HEK293 (cell line): ENCODE measurements at regions not wholly inside any gene's neighbourhood (a gene's known extent, or its start where the extent isn't known, plus 50 kb on each side); places are given as distances from the start of the nearest gene placed in this dataset.

ENCODE experiments used
- CTCF ChIA-PET: fragments of 350-600 bp; formaldehyde crosslinking; extraction: SDS; loops from one replicate; lab custom pipeline; 2021; ENCODE audit warnings: antibody characterized with exemption; lab: Yijun Ruan, JAX
- POLR2A ChIA-PET: fragments of 300-600 bp; formaldehyde crosslinking; extraction: SDS; loops from one replicate; lab custom pipeline; 2020; ENCODE audit warnings: antibody characterized with exemption, inconsistent platforms; lab: Yijun Ruan, JAX
- H3K27ac ChIP-seq: fragments of 200-500 bp; sonication (Bioruptor generic); 2 replicates; pipeline ENCODE4 v1.5.1; 2014; ENCODE audit warnings: low read depth, low read length, control low read depth, inconsistent platforms; ENCODE audit errors: extremely low read depth
- H3K36me3 ChIP-seq, 2 experiments: fragments of 200-500 bp in 1 of 2; sonication (Bioruptor generic) in 1 of 2; 1 replicate in 1 of 2; 2 replicates in 1 of 2; pipeline ENCODE4 v1.5.1; 2014 to 2017; ENCODE audit warnings: inconsistent platforms in 2 of 2, low read length in 2 of 2; ENCODE audit not compliant: control insufficient read depth in 2 of 2, insufficient read depth in 1 of 2
- H3K4me1 ChIP-seq: fragments of 200-500 bp; sonication (Bioruptor generic); 2 replicates; pipeline ENCODE4 v1.5.1; 2014; ENCODE audit warnings: mild to moderate bottlenecking, low read length, inconsistent platforms; ENCODE audit not compliant: control insufficient read depth, insufficient read depth
- H3K4me3 ChIP-seq: 2 replicates; pipeline ENCODE4 v1.5.1; 2011; ENCODE audit warnings: low read depth, mild to moderate bottlenecking, control low read depth, low read length, moderate library complexity
- H3K9me3 ChIP-seq: fragments of 200-500 bp; sonication (Bioruptor generic); 2 replicates; pipeline ENCODE4 v1.5.1; 2014; ENCODE audit warnings: low read depth, low read length, inconsistent platforms; ENCODE audit not compliant: control insufficient read depth, insufficient read depth
- FEZF1 ChIP-seq: fragments of 450-650 bp; formaldehyde crosslinking; IDR thresholded peaks from 2 replicates; pipeline ENCODE4 v1.5.1; 2016; ENCODE audit warnings: missing biosample characterization, missing genetic modification characterization
- MYNN ChIP-seq: fragments of 450-650 bp; formaldehyde crosslinking; IDR thresholded peaks from 2 replicates; pipeline ENCODE4 v1.5.1; 2016; ENCODE audit warnings: missing biosample characterization, missing genetic modification characterization, borderline replicate concordance
- ZNF140 ChIP-seq: fragments of 450-650 bp; formaldehyde crosslinking; IDR thresholded peaks from 2 replicates; pipeline ENCODE4 v1.5.1; 2016; ENCODE audit warnings: missing biosample characterization, missing genetic modification characterization
- ZNF146 ChIP-seq: fragments of 450-650 bp; formaldehyde crosslinking; IDR thresholded peaks from 2 replicates; pipeline ENCODE4 v1.5.1; 2016; ENCODE audit warnings: missing biosample characterization, missing genetic modification characterization
- ZNF174 ChIP-seq: fragments of 450-650 bp; formaldehyde crosslinking; IDR thresholded peaks from 2 replicates; pipeline ENCODE4 v1.5.0; 2017; ENCODE audit warnings: missing biosample characterization, mild to moderate bottlenecking, missing genetic modification characterization
- ZNF2 ChIP-seq: fragments of 450-650 bp; formaldehyde crosslinking; IDR thresholded peaks from 2 replicates; pipeline ENCODE4 v1.5.1; 2016; ENCODE audit warnings: missing biosample characterization, missing genetic modification characterization
- ZNF48 ChIP-seq: fragments of 450-650 bp; formaldehyde crosslinking; IDR thresholded peaks from 2 replicates; pipeline ENCODE4 v1.5.1; 2016; ENCODE audit warnings: missing biosample characterization, missing genetic modification characterization
- ZNF776 ChIP-seq: fragments of 450-650 bp; formaldehyde crosslinking; IDR thresholded peaks from 2 replicates; pipeline ENCODE4 v1.5.0; 2017; ENCODE audit warnings: missing biosample characterization, missing genetic modification characterization, borderline replicate concordance
- TF ChIP-seq, protein P1 (sequence below): fragments of 450-650 bp; formaldehyde crosslinking; IDR thresholded peaks from 2 replicates; pipeline ENCODE4 v1.5.1; 2016; ENCODE audit warnings: missing biosample characterization, missing genetic modification characterization
- TF ChIP-seq, protein P2 (sequence below): fragments of 450-650 bp; formaldehyde crosslinking; IDR thresholded peaks from 2 replicates; pipeline ENCODE4 v1.5.1; 2017; ENCODE audit warnings: missing biosample characterization, missing genetic modification characterization
- TF ChIP-seq, protein P3 (sequence below): fragments of 450-650 bp; formaldehyde crosslinking; optimal IDR thresholded peaks from 2 replicates; pipeline ENCODE3; 2016; ENCODE audit warnings: missing biosample characterization, mild to moderate bottlenecking, missing genetic modification characterization
- TF ChIP-seq, protein P4 (sequence below): fragments of 450-650 bp; formaldehyde crosslinking; IDR thresholded peaks from 2 replicates; pipeline ENCODE4 v1.5.1; 2016; ENCODE audit warnings: missing biosample characterization, missing genetic modification characterization
- TF ChIP-seq, protein P5 (sequence below): fragments of 450-650 bp; formaldehyde crosslinking; IDR thresholded peaks from 2 replicates; pipeline ENCODE4 v1.5.1; 2016; ENCODE audit warnings: missing biosample characterization, missing genetic modification characterization, borderline replicate concordance

DNA sequence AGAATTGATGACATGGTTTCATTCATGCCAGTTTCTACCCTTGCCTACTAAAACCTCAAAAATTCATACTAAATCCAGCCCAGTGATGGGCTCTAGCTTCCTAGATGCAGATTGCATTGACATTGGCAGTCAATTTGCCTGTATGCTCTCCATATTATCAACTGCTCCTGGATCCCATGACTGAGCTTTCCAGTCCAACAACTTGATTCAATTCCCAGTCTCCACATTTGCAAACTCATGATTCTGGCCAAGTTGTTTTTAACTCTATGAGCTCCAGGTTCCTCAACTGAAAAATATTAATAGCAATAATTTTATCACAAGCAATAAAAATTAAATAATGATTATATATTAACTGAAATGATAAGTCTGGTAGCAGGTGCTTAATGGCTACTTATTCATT is 51.0 kb upstream of the DSC1 start:
- TF ChIP-seq, protein P1, sequence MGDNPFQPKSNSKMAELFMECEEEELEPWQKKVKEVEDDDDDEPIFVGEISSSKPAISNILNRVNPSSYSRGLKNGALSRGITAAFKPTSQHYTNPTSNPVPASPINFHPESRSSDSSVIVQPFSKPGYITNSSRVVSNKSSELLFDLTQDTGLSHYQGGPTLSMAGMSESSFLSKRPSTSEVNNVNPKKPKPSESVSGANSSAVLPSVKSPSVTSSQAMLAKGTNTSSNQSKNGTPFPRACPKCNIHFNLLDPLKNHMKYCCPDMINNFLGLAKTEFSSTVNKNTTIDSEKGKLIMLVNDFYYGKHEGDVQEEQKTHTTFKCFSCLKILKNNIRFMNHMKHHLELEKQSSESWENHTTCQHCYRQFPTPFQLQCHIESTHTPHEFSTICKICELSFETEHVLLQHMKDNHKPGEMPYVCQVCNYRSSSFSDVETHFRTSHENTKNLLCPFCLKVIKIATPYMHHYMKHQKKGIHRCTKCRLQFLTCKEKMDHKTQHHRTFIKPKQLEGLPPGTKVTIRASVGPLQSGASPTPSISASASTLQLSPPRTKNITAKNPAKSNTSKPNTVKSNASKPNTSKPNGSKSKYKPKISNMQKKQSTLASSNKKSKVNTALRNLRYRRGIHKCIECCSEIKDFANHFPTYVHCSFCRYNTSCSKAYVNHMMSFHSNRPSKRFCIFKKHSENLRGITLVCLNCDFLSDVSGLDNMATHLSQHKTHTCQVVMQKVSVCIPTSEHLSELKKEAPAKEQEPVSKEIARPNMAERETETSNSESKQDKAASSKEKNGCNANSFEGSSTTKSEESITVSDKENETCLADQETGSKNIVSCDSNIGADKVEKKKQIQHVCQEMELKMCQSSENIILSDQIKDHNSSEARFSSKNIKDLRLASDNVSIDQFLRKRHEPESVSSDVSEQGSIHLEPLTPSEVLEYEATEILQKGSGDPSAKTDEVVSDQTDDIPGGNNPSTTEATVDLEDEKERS (tag by site-specific recombination) = no peak
- no peak for TF ChIP-seq ZNF48
- TF ChIP-seq ZNF2 (tag by site-specific recombination) = no peak
- TF ChIP-seq ZNF146 (tag by site-specific recombination) = no peak
- TF ChIP-seq, protein P2, sequence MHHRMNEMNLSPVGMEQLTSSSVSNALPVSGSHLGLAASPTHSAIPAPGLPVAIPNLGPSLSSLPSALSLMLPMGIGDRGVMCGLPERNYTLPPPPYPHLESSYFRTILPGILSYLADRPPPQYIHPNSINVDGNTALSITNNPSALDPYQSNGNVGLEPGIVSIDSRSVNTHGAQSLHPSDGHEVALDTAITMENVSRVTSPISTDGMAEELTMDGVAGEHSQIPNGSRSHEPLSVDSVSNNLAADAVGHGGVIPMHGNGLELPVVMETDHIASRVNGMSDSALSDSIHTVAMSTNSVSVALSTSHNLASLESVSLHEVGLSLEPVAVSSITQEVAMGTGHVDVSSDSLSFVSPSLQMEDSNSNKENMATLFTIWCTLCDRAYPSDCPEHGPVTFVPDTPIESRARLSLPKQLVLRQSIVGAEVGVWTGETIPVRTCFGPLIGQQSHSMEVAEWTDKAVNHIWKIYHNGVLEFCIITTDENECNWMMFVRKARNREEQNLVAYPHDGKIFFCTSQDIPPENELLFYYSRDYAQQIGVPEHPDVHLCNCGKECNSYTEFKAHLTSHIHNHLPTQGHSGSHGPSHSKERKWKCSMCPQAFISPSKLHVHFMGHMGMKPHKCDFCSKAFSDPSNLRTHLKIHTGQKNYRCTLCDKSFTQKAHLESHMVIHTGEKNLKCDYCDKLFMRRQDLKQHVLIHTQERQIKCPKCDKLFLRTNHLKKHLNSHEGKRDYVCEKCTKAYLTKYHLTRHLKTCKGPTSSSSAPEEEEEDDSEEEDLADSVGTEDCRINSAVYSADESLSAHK (tag by site-specific recombination) = no peak
- TF ChIP-seq MYNN (tag by site-specific recombination) = no peak
- TF ChIP-seq, protein P3, sequence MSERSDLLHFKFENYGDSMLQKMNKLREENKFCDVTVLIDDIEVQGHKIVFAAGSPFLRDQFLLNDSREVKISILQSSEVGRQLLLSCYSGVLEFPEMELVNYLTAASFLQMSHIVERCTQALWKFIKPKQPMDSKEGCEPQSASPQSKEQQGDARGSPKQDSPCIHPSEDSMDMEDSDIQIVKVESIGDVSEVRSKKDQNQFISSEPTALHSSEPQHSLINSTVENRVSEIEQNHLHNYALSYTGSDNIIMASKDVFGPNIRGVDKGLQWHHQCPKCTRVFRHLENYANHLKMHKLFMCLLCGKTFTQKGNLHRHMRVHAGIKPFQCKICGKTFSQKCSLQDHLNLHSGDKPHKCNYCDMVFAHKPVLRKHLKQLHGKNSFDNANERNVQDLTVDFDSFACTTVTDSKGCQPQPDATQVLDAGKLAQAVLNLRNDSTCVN = no peak
- no peak for TF ChIP-seq ZNF140 (tag by site-specific recombination)
- no peak for TF ChIP-seq FEZF1 (tag by site-specific recombination)
- no peak for TF ChIP-seq ZNF776
- TF ChIP-seq ZNF174 = no peak
- TF ChIP-seq, protein P4, sequence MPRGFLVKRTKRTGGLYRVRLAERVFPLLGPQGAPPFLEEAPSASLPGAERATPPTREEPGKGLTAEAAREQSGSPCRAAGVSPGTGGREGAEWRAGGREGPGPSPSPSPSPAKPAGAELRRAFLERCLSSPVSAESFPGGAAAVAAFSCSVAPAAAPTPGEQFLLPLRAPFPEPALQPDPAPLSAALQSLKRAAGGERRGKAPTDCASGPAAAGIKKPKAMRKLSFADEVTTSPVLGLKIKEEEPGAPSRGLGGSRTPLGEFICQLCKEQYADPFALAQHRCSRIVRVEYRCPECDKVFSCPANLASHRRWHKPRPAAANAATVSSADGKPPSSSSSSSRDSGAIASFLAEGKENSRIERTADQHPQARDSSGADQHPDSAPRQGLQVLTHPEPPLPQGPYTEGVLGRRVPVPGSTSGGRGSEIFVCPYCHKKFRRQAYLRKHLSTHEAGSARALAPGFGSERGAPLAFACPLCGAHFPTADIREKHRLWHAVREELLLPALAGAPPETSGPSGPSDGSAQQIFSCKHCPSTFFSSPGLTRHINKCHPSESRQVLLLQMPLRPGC = no peak
- TF ChIP-seq, protein P5, sequence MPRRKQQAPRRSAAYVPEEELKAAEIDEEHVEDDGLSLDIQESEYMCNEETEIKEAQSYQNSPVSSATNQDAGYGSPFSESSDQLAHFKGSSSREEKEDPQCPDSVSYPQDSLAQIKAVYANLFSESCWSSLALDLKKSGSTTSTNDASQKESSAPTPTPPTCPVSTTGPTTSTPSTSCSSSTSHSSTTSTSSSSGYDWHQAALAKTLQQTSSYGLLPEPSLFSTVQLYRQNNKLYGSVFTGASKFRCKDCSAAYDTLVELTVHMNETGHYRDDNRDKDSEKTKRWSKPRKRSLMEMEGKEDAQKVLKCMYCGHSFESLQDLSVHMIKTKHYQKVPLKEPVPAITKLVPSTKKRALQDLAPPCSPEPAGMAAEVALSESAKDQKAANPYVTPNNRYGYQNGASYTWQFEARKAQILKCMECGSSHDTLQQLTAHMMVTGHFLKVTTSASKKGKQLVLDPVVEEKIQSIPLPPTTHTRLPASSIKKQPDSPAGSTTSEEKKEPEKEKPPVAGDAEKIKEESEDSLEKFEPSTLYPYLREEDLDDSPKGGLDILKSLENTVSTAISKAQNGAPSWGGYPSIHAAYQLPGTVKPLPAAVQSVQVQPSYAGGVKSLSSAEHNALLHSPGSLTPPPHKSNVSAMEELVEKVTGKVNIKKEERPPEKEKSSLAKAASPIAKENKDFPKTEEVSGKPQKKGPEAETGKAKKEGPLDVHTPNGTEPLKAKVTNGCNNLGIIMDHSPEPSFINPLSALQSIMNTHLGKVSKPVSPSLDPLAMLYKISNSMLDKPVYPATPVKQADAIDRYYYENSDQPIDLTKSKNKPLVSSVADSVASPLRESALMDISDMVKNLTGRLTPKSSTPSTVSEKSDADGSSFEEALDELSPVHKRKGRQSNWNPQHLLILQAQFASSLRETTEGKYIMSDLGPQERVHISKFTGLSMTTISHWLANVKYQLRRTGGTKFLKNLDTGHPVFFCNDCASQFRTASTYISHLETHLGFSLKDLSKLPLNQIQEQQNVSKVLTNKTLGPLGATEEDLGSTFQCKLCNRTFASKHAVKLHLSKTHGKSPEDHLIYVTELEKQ (tag by site-specific recombination) = no peak
- POLR2A ChIA-PET = no interaction called here
- Histone ChIP-seq H3K4me1 (0 out of 2 replicates have a peak, but pooled peaks cover 2% of the 10 kb centered on the region), H3K27ac (no peak overlapping the region), H3K9me3 (no peaks in the 10 kb centered on the region), H3K4me3 (no peak overlapping the region), H3K36me3 (no peaks in the 10 kb centered on the region)
- CTCF ChIA-PET = interaction anchor here (0.6 to 1.6 kb wide), 3 partner anchors 14 to 350 kb away, joined by 3 to 5 read pairs (median 3); no protein-coding TSS in a partner anchor
